Colon (tissue), 2 donors: ENCODE measurements at regions not wholly inside any gene's neighbourhood (a gene's known extent, or its start where the extent isn't known, plus 50 kb on each side); places are given as distances from the start of the nearest gene placed in this dataset.

ENCODE experiments used
- FAIRE-seq: peaks from 2 replicates; lab custom pipeline; 2012; peaks lifted over from hg19 to GRCh38; lab: Jason Lieb, UNC
- donor health status: control.
- donor health status: control.

GRCh38 chr16:65201511-65201910, 79.6 kb upstream of the CDH11 start:
- no peak for FAIRE-seq

GRCh38 chr16:65200857-65201256, 79.0 kb upstream of the CDH11 start:
- FAIRE-seq = no peak

- FAIRE-seq = no peak
Measured at GRCh38 chr16:65200156-65200773, 78.4 kb upstream of the CDH11 start.

- FAIRE-seq = no peak
Measured at GRCh38 chr16:65196420-65197075, 74.7 kb upstream of the CDH11 start.

- FAIRE-seq = no peak
Measured at GRCh38 chr16:65195998-65196397, 74.1 kb upstream of the CDH11 start.

- no peak for FAIRE-seq
Measured at GRCh38 chr16:65185241-65185778, 63.4 kb upstream of the CDH11 start.

- FAIRE-seq = no peak
Measured at GRCh38 chr16:65181071-65181561, 59.3 kb upstream of the CDH11 start.

GRCh38 chr16:65178151-65178550, 56.3 kb upstream of the CDH11 start:
- FAIRE-seq = no peak

GRCh38 chr16:65176603-65177002, 54.7 kb upstream of the CDH11 start:
- FAIRE-seq = no peak

GRCh38 chr16:65172356-65172755, 50.5 kb upstream of the CDH11 start:
- no peak for FAIRE-seq
